NCI-H2196 (cell line): ENCODE measurements at regions not wholly inside any gene's neighbourhood (a gene's known extent, or its start where the extent isn't known, plus 50 kb on each side); places are given as distances from the start of the nearest gene placed in this dataset.

Experiments used
- DNase-seq: peaks from one replicate; lab custom pipeline; 2025; ENCODE audit not compliant: unreplicated experiment; lab: John Stamatoyannopoulos, UW

- DNase-seq, result no peak
Measured at GRCh38 chr12:90899456-90900182, 55.4 kb downstream of the CCER1 start.

- DNase-seq, result no peak
Measured at GRCh38 chr12:90897986-90898385, 57.0 kb downstream of the CCER1 start.

GRCh38 chr12:90897316-90897715, 57.7 kb downstream of the CCER1 start:
- no peak for DNase-seq

GRCh38 chr12:90896821-90897220, 58.2 kb downstream of the CCER1 start:
- no peak for DNase-seq

- DNase-seq, result no peak
Measured at GRCh38 chr12:90896164-90896563, 58.8 kb downstream of the CCER1 start.

- no peak for DNase-seq
Measured at GRCh38 chr12:90888316-90888715, 66.7 kb downstream of the CCER1 start.

- no peak for DNase-seq
Measured at GRCh38 chr12:90883456-90883855, 71.5 kb downstream of the CCER1 start.

GRCh38 chr12:90871726-90872096, 83.3 kb downstream of the CCER1 start:
- DNase-seq, result no peak

- DNase-seq, result no peak
Measured at GRCh38 chr12:90870971-90871725, 83.8 kb downstream of the CCER1 start.

- no peak for DNase-seq
Measured at GRCh38 chr12:90868626-90869025, 86.3 kb downstream of the CCER1 start.

- no peak for DNase-seq
Measured at GRCh38 chr12:90859591-90859990, 95.4 kb downstream of the CCER1 start.

- no peak for DNase-seq
Measured at GRCh38 chr12:90858252-90858651, 96.7 kb downstream of the CCER1 start.

GRCh38 chr12:90855534-90855933, 99.4 kb downstream of the CCER1 start:
- DNase-seq, result no peak

- DNase-seq, result peak; percentile 19
Measured at GRCh38 chr12:90854136-90854689, 100.8 kb downstream of the CCER1 start.

- no peak for DNase-seq
Measured at GRCh38 chr12:90851800-90852718, 102.9 kb downstream of the CCER1 start.

- no peak for DNase-seq
Measured at GRCh38 chr12:90842477-90842876, 112.5 kb downstream of the CCER1 start.

GRCh38 chr12:90841336-90841735, 113.6 kb downstream of the CCER1 start:
- no peak for DNase-seq

- no peak for DNase-seq
Measured at GRCh38 chr12:90839346-90839745, 115.6 kb downstream of the CCER1 start.

- no peak for DNase-seq
Measured at GRCh38 chr12:90836689-90837088, 118.3 kb downstream of the CCER1 start.

- no peak for DNase-seq
Measured at GRCh38 chr12:90833228-90833627, 121.7 kb downstream of the CCER1 start.

- no peak for DNase-seq
Measured at GRCh38 chr12:90832427-90832826, 122.5 kb downstream of the CCER1 start.
